ENCODE measurements at regions not wholly inside any gene's neighbourhood (a gene's known extent, or its start where the extent isn't known, plus 50 kb on each side); places are given as distances from the start of the nearest gene placed in this dataset.

- no peak overlapping the region for H3K4me3 ChIP-seq (ENCODE audit: low read length)
- TF ChIP-seq CTCF (IDR thresholded peaks at IDR 0.05; ENCODE audit: insufficient read depth, low read depth, low read length, missing control alignments): no peak
- no peak for DNase-seq (ENCODE audit: low read depth)
These were observed 1031.2 kb downstream of the BRD1 start for GRCh38 chr22:48796310-48797015.

- TF ChIP-seq CTCF (IDR thresholded peaks at IDR 0.05; ENCODE audit: insufficient read depth, low read depth, low read length, missing control alignments): no peak
- no peak overlapping the region for H3K4me3 ChIP-seq (ENCODE audit: low read length)
- DNase-seq (ENCODE audit: low read depth): no peak
These were observed 1032.0 kb downstream of the BRD1 start for GRCh38 chr22:48795664-48796063.

- no peak overlapping the region for H3K4me3 ChIP-seq (ENCODE audit: low read length)
- no peak for DNase-seq (ENCODE audit: low read depth)
- TF ChIP-seq CTCF (IDR thresholded peaks at IDR 0.05; ENCODE audit: insufficient read depth, low read depth, low read length, missing control alignments): no peak
These were observed 1032.8 kb downstream of the BRD1 start for GRCh38 chr22:48794906-48795305.

- H3K4me3 ChIP-seq (ENCODE audit: low read length): no peak overlapping the region
- TF ChIP-seq CTCF (IDR thresholded peaks at IDR 0.05; ENCODE audit: insufficient read depth, low read depth, low read length, missing control alignments): no peak
- DNase-seq (ENCODE audit: low read depth): no peak
These were observed 1033.7 kb downstream of the BRD1 start for GRCh38 chr22:48793949-48794348.

- TF ChIP-seq CTCF (IDR thresholded peaks at IDR 0.05; ENCODE audit: insufficient read depth, low read depth, low read length, missing control alignments): no peak
- no peak overlapping the region for H3K4me3 ChIP-seq (ENCODE audit: low read length)
- no peak for DNase-seq (ENCODE audit: low read depth)
These were observed 1041.0 kb downstream of the BRD1 start for GRCh38 chr22:48786679-48786996.

- no peak for DNase-seq (ENCODE audit: low read depth)
- no peak overlapping the region for H3K4me3 ChIP-seq (ENCODE audit: low read length)
- no peak for TF ChIP-seq CTCF (IDR thresholded peaks at IDR 0.05; ENCODE audit: insufficient read depth, low read depth, low read length, missing control alignments)
These were observed 1041.6 kb downstream of the BRD1 start for GRCh38 chr22:48785792-48786678.

Measured in epithelial cell of esophagus (primary cell).